ENCODE measurements at regions not wholly inside any gene's neighbourhood (a gene's known extent, or its start where the extent isn't known, plus 50 kb on each side); places are given as distances from the start of the nearest gene placed in this dataset.
"Not testable (repeated sequence)": the region's sequence is repeated elsewhere in the genome, so short reads cannot be mapped to it uniquely, and the experiment has no call there.

DNA sequence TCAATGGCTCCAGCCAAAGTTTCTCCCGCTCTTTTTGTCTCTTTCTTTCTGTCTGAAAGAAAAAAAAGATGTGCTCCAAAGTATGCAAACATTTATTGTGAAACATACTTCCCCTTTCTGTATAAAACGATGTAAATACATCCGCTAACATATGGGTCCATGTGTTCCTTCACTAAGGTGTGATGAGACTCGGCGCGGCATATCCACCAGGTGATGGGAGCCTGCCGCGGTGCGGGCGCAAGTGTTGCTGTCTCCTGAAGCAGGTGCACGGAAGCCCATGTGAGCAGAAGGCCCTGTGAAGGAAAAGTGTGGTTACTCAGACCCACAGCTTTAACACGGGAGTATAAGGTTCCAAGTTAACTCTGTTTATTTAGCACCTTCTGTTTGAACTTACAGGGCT, 466.6 kb upstream of the C1orf87 start:
- no peak for DNase-seq (ENCODE audit: low read depth)

- DNase-seq (ENCODE audit: low read depth) = no peak
Observed at GRCh38 chr1:60535713-60536112, 462.1 kb upstream of the C1orf87 start.

DNA sequence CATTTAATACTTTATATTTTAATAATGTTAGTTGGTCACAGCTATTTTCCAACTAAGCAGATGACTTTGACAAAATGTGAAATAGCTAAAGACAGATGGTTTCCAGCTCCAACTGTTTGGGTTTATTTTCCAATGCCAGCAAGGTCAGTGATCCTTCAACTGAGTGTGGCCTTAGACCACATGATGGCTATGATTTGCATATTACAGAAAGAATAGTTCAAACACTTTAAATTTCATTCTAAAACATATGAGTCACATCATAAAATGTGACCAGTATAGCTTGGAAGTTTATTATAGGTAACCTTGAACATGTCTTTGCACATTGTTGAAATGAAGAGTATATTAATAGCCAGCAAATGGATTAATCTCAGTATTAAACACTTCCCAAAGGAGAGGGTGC, 454.0 kb upstream of the C1orf87 start:
- no peak for DNase-seq (ENCODE audit: low read depth)

- DNase-seq (ENCODE audit: low read depth) = no peak
Observed at GRCh38 chr1:60516996-60517395, 443.4 kb upstream of the C1orf87 start.

DNA sequence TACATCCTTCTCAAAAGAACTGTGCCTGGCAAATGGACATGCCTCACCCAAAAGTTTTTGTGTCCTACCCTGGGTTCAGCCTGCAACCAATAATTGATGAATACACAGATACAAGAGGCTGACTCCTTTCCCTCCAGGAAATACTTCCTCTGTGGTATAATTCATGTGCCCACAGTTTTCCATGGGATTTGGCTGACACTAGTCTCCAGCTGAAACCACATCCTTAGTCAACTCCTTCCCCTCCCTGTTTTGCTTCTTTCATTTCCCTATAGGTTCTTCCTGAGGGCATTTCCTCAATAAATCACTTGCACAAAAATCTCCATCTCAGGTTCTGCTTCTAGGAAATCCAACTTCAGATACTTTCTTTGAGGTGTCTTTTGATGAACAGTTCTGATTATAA, 436.6 kb upstream of the C1orf87 start:
- peak; percentile 25 for DNase-seq (ENCODE audit: low read depth)

- no peak for DNase-seq (ENCODE audit: low read depth)
Observed at GRCh38 chr1:60504206-60504840, 430.8 kb upstream of the C1orf87 start.

GRCh38 chr1:60503266-60503925, 429.8 kb upstream of the C1orf87 start:
- no peak for DNase-seq (ENCODE audit: low read depth)

DNA sequence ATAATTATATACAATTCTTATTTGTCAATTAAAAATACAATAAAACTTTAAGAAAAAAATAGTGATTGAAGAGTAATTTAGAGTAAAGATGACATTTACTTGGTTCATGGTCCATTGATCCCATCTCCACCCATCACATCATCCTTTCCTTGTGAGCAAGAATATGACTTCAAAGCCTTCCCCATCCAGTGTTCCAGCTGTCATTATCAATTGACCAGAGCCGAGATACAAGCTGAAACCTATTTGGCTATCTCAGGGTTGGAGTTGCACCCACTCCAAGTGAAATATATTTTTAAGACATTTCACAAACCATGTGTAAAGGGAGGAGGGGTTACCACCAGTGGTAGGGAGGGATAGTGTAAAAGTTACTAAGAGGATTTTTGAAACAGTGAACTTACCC, 428.9 kb upstream of the C1orf87 start:
- no peak for DNase-seq (ENCODE audit: low read depth)

DNA sequence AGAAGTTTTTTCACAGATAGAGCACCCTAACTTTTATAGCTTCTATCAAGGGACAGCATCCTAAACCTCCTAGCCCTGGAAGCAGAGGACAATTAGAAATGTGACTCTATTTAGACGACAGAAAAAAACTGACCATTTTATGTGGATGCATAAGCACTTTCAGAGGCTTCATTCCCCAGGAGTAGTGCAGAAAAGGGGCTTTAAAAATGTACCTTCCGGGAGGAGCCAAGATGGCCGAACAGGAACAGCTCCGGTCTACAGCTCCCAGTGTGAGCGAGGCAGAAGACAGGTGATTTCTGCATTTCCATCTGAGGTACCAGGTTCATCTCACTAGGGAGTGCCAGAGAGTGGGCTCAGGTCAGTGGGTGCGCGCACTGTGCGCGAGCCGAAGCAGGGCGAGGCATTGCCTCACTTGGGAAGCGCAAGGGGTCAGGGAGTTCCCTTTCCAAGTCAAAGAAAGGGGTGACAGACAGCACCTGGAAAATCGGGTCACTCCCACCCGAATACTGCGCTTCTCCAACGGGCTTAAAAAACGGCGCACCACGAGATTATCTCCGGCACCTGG, 416.4 kb upstream of the C1orf87 start:
- not testable (repeated sequence) for DNase-seq (ENCODE audit: low read depth)

DNA sequence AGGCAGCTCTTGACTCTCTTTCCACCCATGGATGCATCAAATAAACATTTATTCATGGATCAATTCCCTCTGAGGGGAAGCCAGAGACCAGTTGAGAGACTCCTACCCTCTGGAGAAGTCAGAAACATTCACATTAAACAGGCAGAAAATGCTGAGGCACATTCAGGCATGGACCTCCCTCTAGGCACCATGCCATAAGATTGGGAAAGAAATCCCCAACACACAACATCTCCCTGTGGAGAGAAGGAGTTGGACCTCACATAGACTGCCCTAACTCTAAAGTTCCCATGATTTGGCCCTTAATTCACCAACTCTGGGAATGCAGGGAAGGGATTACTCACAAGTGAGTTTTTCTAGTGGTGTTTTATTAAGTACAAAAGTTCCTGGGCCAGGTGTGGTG, 415.3 kb upstream of the C1orf87 start:
- no peak for DNase-seq (ENCODE audit: low read depth)

GRCh38 chr1:60487565-60488345, 414.2 kb upstream of the C1orf87 start:
- no peak for DNase-seq (ENCODE audit: low read depth)

DNA sequence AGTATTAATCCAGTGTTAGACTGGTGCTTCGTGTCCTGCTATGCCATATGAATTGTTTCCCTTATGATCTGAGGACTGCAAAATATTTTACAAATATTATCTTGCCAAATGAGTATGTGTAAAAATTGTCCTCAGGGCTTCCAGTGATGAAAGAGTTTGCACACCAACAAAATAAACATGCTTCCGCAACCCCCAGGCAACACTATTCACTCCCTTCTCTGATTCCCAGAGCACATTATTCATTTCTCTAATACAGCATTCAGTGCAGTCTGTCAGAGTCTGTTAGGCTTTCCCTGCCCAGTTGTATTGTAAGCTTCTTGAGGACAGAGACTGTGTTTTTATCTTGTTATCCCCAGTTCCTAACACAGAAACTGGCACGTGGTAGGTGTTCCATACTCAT, 409.9 kb upstream of the C1orf87 start:
- no peak for DNase-seq (ENCODE audit: low read depth)

DNA sequence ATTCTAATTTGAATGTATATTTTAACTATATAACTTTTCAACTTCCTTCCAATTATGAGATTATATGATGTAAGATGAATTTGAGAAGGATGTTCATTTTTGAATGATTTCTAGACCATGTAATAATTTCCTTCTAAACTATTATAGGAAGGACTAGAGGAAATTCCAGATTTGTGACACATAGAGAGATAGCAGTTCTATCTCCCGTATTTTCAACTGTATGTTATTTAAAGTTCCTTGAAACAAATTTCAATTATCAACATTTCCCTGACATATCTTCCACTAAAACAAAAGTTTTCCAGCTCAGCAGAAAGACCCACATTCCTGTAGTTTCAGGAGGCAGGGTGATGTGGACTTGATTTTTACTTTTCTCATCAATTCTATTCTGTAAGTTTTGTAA, 396.7 kb upstream of the C1orf87 start:
- peak; percentile 14 for DNase-seq (ENCODE audit: low read depth)

DNA sequence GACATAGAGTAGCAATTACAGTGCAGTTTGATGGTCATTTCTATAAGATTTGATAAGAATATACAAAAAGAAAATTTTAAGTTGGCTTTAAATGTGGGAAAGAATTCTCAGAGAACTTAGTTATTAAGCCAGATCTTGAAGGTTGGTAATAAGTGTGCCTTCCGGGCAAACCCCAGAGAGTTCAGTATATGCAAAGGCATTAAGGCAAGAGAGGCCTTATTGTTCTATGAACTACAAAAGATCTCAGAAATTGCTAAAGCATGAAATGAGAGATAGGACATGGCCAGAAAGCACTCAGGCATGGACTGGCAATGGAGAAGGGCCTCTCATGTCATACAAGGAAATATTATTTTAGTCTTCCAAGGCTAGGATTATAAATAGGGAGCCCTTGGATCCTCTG, 390.2 kb upstream of the C1orf87 start:
- no peak for DNase-seq (ENCODE audit: low read depth)

GRCh38 chr1:60463146-60463545, 389.6 kb upstream of the C1orf87 start:
- DNase-seq (ENCODE audit: low read depth) = no peak

- no peak for DNase-seq (ENCODE audit: low read depth)
Observed at GRCh38 chr1:60461925-60462595, 388.5 kb upstream of the C1orf87 start.

- DNase-seq (ENCODE audit: low read depth) = no peak
Observed at GRCh38 chr1:60458111-60458510, 384.5 kb upstream of the C1orf87 start.

DNA sequence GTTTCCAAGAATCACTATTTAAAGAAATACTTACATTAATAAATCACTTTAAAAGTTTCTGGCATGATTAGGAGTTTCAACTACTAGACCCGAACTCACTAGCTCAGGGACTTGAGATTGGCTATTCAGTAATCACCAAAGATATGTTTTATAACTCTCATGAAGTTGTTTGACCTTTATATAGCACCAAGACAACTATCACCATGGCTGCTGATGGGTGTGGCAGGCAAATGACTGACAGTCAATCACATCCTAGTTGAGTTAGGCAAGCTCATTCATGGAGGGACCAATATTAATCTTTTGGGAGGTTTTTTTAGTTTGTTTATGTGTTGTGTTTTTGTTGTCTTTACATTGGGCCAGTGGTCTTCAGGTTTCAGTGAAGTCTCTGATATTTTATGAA, 376.3 kb upstream of the C1orf87 start:
- DNase-seq (ENCODE audit: low read depth) = no peak

DNA sequence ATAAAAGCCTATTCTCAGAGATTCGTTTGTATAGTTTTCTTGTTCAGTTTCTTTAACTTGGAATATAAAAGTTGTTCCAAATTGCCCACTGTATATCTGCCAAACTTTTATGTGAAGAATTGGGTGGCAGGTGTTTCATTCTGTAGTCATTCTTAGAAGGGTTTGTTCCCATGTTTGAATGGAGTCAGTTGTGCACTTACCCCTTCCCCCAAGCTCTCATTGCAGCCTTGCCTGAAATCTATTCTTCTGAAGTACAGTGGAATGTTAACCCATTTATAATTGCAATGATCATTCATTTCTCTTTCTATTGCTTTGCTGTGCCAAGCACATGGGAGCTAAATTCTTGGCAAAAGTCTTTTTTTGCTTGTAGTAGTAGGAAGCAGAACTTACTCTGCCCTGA, 375.3 kb upstream of the C1orf87 start:
- DNase-seq (ENCODE audit: low read depth) = no peak

- no peak for DNase-seq (ENCODE audit: low read depth)
Observed at GRCh38 chr1:60444680-60445079, 371.1 kb upstream of the C1orf87 start.

DNA sequence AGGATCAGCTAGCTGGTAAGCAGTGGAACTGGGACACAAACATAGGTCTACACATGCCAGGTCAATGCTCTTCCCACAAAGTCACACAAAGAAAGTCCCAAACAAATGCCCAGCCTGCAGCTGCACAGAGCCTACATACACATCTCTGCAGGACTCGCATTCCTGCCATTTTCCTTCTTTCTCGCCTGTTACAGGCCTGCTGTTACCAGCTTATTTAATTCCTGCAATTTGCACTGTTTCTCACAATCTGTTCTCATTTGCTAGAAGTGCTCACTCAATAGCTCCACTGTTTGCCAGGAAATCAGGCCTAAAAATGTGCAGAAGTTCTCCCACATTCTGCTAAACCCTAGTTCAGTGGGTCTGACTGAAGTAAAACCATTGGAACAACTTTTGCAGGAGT, 362.6 kb upstream of the C1orf87 start:
- DNase-seq (ENCODE audit: low read depth) = no peak

DNA sequence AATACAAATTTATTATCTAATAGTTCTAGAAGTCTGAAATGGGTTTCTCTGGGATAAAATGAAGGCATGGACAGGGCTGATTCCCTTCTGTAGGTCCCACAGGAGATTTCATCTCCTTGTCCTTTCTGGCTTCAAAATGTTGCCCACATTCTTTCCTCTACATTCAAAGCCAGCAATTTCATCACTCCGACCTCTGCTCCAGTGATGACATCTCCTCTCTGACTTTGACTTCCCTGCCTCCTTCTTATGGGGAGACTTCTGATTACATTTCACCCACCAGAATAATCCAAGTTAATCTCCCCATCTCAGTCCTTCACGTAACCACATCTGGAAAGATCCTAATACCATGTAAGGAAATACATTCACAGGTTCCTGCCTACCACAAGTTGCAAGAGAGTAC, 358.0 kb upstream of the C1orf87 start:
- DNase-seq (ENCODE audit: low read depth) = no peak

DNA sequence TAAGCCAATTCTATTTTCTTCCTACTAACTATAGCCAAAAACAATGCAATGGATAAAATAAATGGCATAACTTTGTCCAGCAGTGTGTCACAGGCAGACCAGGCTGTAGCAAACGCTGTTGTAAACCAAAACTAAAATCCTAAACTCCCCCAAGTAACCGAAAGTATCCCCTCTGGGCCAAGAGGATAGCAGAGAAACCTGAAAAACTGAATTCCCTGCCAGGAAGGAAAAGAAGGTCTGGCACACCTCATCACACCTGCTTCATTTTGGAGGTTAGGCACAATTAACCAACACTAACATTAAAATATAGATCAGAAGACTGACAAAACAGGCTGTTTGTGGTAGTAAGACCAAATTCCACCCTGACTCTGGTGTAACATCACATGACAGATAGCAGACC, 356.8 kb upstream of the C1orf87 start:
- no peak for DNase-seq (ENCODE audit: low read depth)
